ENCODE measurements at regions not wholly inside any gene's neighbourhood (a gene's known extent, or its start where the extent isn't known, plus 50 kb on each side); places are given as distances from the start of the nearest gene placed in this dataset.
"Not testable (repeated sequence)": the region's sequence is repeated elsewhere in the genome, so short reads cannot be mapped to it uniquely, and the experiment has no call there.

DNA sequence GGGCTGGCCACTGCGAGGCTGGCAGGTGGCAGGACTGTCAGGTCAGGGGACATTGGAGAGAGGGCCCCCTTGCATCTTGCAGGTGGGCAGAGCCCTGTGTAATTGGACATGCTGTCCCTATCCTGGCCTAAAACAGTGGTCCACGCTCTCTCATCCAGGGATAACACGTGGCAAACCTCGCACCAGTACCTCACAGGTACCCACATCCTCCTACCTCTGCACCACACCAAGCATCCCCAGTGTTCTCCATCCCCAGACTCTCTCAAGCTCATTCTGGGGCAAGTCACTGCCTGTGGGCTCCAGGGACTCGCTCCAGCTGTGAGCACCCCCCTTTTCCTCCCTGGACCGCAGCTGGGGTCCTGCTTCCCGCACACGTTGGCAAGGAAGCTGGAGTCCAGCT is 212.3 kb upstream of the LRRC61 start:
- DNase-seq, result not testable (repeated sequence)

GRCh38 chr7:150111373-150112139 is 211.6 kb upstream of the LRRC61 start:
- DNase-seq, result not testable (repeated sequence)

GRCh38 chr7:150113301-150113700 is 209.9 kb upstream of the LRRC61 start:
- not testable (repeated sequence) for DNase-seq

DNA sequence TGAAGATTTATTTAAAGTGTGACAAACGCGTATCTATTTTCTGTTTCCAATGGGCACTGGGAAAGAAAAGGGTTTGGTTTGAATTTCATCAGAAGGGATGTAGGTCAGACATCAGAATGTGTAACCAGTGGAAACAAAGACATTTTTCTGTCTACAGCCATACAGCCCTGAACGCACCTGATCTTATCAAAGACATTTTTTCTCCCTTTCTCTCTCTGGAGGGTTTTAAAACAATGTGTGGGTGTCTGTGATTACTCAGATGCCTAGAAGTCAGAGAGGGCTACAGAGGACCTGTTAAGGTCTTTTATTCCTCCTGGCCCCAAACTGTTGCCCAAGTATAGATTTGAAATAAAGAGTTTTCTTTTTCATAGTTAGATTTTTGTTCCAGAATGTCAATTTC is 208.6 kb upstream of the LRRC61 start:
- DNase-seq, result not testable (repeated sequence)

- not testable (repeated sequence) for DNase-seq
These were observed 203.2 kb upstream of the LRRC61 start for GRCh38 chr7:150119966-150120365.

DNA sequence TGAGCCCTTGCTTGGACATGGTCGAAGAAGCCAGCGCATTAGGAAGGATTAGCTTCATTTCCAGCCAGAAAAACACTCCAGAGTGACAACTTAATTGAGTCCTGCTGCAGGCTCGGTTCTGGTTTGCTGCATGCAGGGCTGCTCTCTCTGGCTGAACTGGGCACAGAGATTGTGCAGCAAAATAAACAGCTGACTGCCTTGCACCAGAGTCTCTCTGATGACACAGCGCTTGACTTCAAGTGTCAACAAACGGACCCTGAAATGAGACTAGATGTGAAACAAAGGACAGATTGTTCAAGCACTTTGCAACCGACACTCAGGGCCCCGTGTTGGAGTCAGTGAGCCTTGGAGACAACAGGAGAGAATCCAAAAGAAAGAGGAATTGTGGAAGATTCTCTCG is 197.3 kb upstream of the LRRC61 start:
- not testable (repeated sequence) for DNase-seq

- not testable (repeated sequence) for DNase-seq
These were observed 188.7 kb upstream of the LRRC61 start for GRCh38 chr7:150134451-150134850.

DNA sequence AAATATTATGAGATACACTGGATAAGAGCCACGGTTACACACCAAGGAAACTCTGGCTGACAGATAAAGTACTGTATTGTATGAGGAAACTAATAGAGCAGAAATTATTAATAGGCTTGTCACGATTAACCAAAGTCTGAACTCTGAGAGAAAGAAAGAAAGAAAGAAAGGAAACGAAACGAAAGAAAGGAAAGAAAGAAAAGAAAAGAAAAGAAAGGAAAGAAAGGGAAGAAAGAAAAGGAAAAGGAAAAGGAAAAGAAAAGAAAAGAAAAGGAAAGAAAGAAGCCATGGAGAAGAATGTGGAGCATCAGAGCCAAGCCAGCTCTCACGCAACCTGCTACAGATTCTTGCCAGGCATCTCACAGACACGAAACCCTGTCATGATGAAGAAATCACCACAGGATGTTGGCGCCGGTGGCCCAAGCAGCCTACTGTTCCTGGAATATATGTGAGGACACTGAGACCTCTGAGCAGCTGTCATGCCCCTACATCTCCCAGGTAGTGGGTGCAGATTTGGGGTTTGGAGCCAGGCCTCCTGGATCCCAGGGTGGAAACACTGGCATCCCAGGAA is 187.4 kb upstream of the LRRC61 start:
- not testable (repeated sequence) for DNase-seq

GRCh38 chr7:150139840-150140239 is 183.3 kb upstream of the LRRC61 start:
- not testable (repeated sequence) for DNase-seq

GRCh38 chr7:150141525-150142345 is 181.4 kb upstream of the LRRC61 start:
- DNase-seq, result not testable (repeated sequence)

- not testable (repeated sequence) for DNase-seq
These were observed 177.0 kb upstream of the LRRC61 start for GRCh38 chr7:150146124-150146523.

- not testable (repeated sequence) for DNase-seq
These were observed 175.6 kb upstream of the LRRC61 start for GRCh38 chr7:150147524-150147923.

DNA sequence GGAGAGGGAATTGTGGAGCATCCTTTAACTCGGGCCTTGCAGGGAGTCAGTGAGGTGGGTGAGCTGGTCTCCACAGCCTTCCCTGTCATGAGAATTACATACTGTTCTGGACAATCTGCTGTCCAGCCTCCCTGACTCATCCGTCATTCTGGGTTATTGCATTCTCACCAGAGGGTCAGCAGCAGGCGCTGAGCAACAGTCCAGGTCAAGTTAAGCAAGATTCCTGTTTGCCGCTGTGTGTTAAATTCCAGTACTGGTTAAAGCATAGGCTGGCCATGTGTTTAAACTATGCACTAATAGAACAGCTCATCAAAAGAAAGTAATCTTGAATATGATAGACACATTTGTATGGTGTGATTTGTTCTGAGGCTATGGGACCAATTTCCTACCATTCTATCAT is 167.1 kb upstream of the LRRC61 start:
- DNase-seq, result not testable (repeated sequence)

- not testable (repeated sequence) for DNase-seq
These were observed 164.5 kb upstream of the LRRC61 start for GRCh38 chr7:150158696-150159095.

DNA sequence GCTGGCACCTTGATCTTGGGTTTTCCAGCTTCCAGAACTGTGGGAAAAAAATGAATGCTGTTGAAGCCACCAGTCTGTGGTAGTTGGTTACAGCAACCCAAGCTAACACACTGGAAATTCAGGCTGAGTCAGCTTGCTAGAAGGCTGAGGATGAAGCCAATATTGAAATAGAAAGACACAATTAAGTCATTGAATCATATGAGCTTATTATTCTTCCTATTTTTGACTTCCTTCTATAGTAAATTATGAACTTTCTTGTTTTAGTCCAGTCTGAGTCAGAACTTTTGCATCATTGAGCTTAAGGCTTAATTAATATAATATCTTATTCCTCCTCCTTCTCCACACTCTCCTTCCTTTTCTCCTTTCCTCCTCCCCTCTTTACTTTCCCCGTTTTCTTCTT is 153.6 kb upstream of the LRRC61 start:
- not testable (repeated sequence) for DNase-seq

DNA sequence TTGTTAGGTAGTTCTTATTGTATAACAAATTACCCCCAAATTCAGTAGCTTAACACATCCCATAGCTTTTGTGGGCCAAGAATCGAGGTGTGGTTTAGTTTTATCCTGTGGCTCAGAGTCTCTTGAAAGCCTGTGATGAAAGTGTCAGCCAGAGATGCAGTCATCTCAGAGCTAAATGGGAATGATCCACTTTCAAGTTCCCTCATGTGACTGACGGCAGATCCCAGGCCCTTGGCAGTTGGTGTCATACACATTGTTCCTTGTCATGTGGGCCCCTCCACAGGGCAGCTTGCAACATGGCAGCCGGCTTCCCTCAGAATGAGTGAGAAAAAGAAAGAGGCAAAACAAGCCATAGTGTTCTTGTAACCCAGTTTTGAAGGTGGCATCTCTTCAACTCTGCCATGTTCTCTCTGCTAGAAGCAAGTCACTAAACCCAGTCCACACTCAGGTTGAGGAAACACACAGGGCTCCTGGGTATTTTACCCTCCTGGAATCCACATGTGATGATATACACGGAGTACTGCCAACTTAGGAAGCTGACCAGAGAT is 153.1 kb upstream of the LRRC61 start:
- not testable (repeated sequence) for DNase-seq

- DNase-seq, result not testable (repeated sequence)
These were observed 139.6 kb upstream of the LRRC61 start for GRCh38 chr7:150183602-150184001.

DNA sequence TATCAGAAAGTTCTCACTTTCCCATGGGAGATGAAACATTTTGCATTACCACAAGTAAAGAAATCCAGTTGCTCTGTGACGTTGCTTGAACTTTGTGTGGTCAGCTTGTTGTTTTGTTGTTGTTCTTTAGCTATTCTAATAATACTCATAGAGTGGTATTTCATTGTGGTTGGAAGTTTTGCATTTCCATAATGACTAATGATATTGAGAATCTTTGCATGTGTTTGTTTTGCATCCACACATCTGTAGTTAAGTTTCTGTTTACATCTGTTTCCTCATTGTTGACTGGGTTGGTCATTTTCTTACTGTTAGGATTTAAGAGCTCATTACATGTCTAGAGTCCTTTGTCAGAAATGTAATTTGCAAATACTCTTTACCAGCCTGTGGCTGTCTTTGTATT is 133.2 kb upstream of the LRRC61 start:
- DNase-seq, result not testable (repeated sequence)

DNA sequence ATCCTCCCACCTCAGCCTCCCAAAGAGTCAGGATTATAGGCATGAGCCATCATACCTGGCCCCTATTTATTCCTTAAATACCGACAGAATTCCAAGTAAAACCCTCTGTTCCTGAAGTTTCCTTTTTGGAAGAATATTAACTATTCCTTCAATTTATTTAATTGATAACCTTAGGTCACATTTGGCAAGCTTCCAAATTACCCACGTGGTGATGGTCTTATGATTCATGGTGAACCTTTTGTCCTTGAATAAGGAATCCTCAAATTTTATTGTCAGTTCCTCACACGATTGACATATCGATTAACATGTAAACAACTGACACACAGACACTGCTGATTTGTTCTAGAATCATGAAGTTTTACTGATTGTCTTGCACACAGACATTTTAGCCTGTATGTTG is 130.6 kb upstream of the LRRC61 start:
- DNase-seq, result not testable (repeated sequence)

- not testable (repeated sequence) for DNase-seq
These were observed 129.3 kb upstream of the LRRC61 start for GRCh38 chr7:150193866-150194265.

All from SHP77 (cell line).